ENCODE measurements at regions not wholly inside any gene's neighbourhood (a gene's known extent, or its start where the extent isn't known, plus 50 kb on each side); places are given as distances from the start of the nearest gene placed in this dataset.
"Not testable (repeated sequence)": the region's sequence is repeated elsewhere in the genome, so short reads cannot be mapped to it uniquely, and the experiment has no call there.

- no peak for DNase-seq
Observed at GRCh38 chr2:190742431-190742830, 93.5 kb downstream of the NAB1 start.

- DNase-seq, result no peak
Observed at GRCh38 chr2:190744041-190744440, 95.2 kb downstream of the NAB1 start.

GRCh38 chr2:190746971-190747761 lies 98.3 kb downstream of the NAB1 start:
- DNase-seq, result no peak

GRCh38 chr2:190748966-190749365 lies 100.1 kb downstream of the NAB1 start:
- DNase-seq, result no peak

- no peak for DNase-seq
Observed at GRCh38 chr2:190755772-190756415, 107.0 kb downstream of the NAB1 start.

- DNase-seq, result no peak
Observed at GRCh38 chr2:190759749-190760213, 110.9 kb downstream of the NAB1 start.

GRCh38 chr2:190760353-190761150 lies 111.7 kb downstream of the NAB1 start:
- not testable (repeated sequence) for DNase-seq

- not testable (repeated sequence) for DNase-seq
Observed at GRCh38 chr2:190761216-190761615, 112.3 kb downstream of the NAB1 start.

- no peak for DNase-seq
Observed at GRCh38 chr2:190762566-190762965, 113.7 kb downstream of the NAB1 start.

GRCh38 chr2:190763100-190763499 lies 114.2 kb downstream of the NAB1 start:
- DNase-seq, result no peak

- DNase-seq, result no peak
Observed at GRCh38 chr2:190763901-190764514, 115.1 kb downstream of the NAB1 start.

- no peak for DNase-seq
Observed at GRCh38 chr2:190765386-190766173, 115.0 kb upstream of the GLS start.

GRCh38 chr2:190766174-190766572 lies 114.4 kb upstream of the GLS start:
- DNase-seq, result no peak

GRCh38 chr2:190766595-190766994 lies 114.0 kb upstream of the GLS start:
- no peak for DNase-seq

GRCh38 chr2:190767821-190768220 lies 112.8 kb upstream of the GLS start:
- no peak for DNase-seq

GRCh38 chr2:190769258-190769657 lies 111.4 kb upstream of the GLS start:
- DNase-seq, result no peak

GRCh38 chr2:190771726-190772125 lies 108.9 kb upstream of the GLS start:
- no peak for DNase-seq

- DNase-seq, result no peak
Observed at GRCh38 chr2:190780594-190780993, 100.0 kb upstream of the GLS start.

- peak; percentile 3 for DNase-seq
Observed at GRCh38 chr2:190781604-190782198, 98.9 kb upstream of the GLS start.

GRCh38 chr2:190782264-190782663 lies 98.4 kb upstream of the GLS start:
- DNase-seq, result no peak

GRCh38 chr2:190783513-190784263 lies 96.9 kb upstream of the GLS start:
- no peak for DNase-seq

Data from activated effector memory CD4-positive, alpha-beta T cell treated with Interleukin-2 at 50 U/mL for 16 hours (primary cell).